ACC112 (cell line): ENCODE measurements at regions not wholly inside any gene's neighbourhood (a gene's known extent, or its start where the extent isn't known, plus 50 kb on each side); places are given as distances from the start of the nearest gene placed in this dataset.

Experiments used
- H2AFZ ChIP-seq: fragments of 200-600 bp; sonication (generic); one replicate; pipeline ENCODE4 v1.6.0; 2017; ENCODE audit warnings: antibody characterized with exemption, low read length; ENCODE audit not compliant: unreplicated experiment
- H3K27ac ChIP-seq: fragments of 200-600 bp; sonication (generic); 2 replicates; pipeline ENCODE4 v1.5.1; 2014; ENCODE audit warnings: low read depth, mild to moderate bottlenecking, antibody characterized with exemption, low read length, moderate library complexity
- H3K27me3 ChIP-seq: fragments of 200-600 bp; sonication (generic); 2 replicates; pipeline ENCODE4 v1.6.1; 2014; ENCODE audit warnings: mild to moderate bottlenecking, antibody characterized with exemption, low read length, moderate library complexity, mixed read lengths; ENCODE audit not compliant: insufficient read depth
- H3K36me3 ChIP-seq: fragments of 200-600 bp; sonication (generic); 2 replicates; pipeline ENCODE4 v1.6.1; 2016; ENCODE audit warnings: mild to moderate bottlenecking, antibody characterized with exemption, low read length, moderate library complexity, mixed read lengths; ENCODE audit not compliant: insufficient read depth
- H3K4me1 ChIP-seq: fragments of 200-600 bp; sonication (generic); one replicate; pipeline ENCODE4 v1.6.1; 2016; ENCODE audit warnings: low read length, mixed read lengths; ENCODE audit not compliant: insufficient read depth, unreplicated experiment, control insufficient read depth
- H3K4me3 ChIP-seq: fragments of 200-600 bp; sonication (generic); 2 replicates; pipeline ENCODE4 v1.5.1; 2014; ENCODE audit warnings: mild to moderate bottlenecking, low read depth, low read length
- H3K79me2 ChIP-seq: fragments of 200-600 bp; sonication (generic); one replicate; pipeline ENCODE4 v1.6.0; 2016; ENCODE audit warnings: low read length; ENCODE audit not compliant: control insufficient read depth, unreplicated experiment, insufficient read depth

- H3K4me1 ChIP-seq, result peaks cover 4% of the 10 kb centered on the region
Observed at GRCh38 chr18:45387229-45387628, 228.0 kb upstream of the SLC14A2 start.

GRCh38 chr18:45398448-45398847 lies 216.8 kb upstream of the SLC14A2 start:
- no peaks in the 10 kb centered on the region for H3K79me2 ChIP-seq
- no peak overlapping the region for H3K4me3 ChIP-seq
- peaks cover 23% of the 10 kb centered on the region for H3K27me3 ChIP-seq
- H3K27ac ChIP-seq, result no peak overlapping the region
- H3K4me1 ChIP-seq, result peaks cover 13% of the 10 kb centered on the region
- no peaks in the 10 kb centered on the region for H3K36me3 ChIP-seq
- no peak overlapping the region for H2AFZ ChIP-seq

More at GRCh38 chr18:45387229-45387628, 228.0 kb upstream of the SLC14A2 start:
- H2AFZ ChIP-seq, result no peak overlapping the region
- no peak overlapping the region for H3K27ac ChIP-seq
- peaks cover 17% of the 10 kb centered on the region for H3K27me3 ChIP-seq
- H3K36me3 ChIP-seq, result no peaks in the 10 kb centered on the region
- H3K79me2 ChIP-seq, result no peaks in the 10 kb centered on the region
- no peak overlapping the region for H3K4me3 ChIP-seq

- no peak overlapping the region for H3K4me3 ChIP-seq
- H3K79me2 ChIP-seq, result no peaks in the 10 kb centered on the region
- H3K4me1 ChIP-seq, result peaks cover 13% of the 10 kb centered on the region
- H3K27me3 ChIP-seq, result peaks cover 17% of the 10 kb centered on the region
- no peak overlapping the region for H3K27ac ChIP-seq
- no peaks in the 10 kb centered on the region for H3K36me3 ChIP-seq
- no peak overlapping the region for H2AFZ ChIP-seq
Observed at GRCh38 chr18:45399146-45399545, 216.1 kb upstream of the SLC14A2 start.

- peaks cover 13% of the 10 kb centered on the region for H3K4me1 ChIP-seq
- no peaks in the 10 kb centered on the region for H3K36me3 ChIP-seq
- no peak overlapping the region for H3K27ac ChIP-seq
- no peak overlapping the region for H3K4me3 ChIP-seq
- H3K27me3 ChIP-seq, result peaks cover 12% of the 10 kb centered on the region
- no peaks in the 10 kb centered on the region for H3K79me2 ChIP-seq
- no peak overlapping the region for H2AFZ ChIP-seq
Observed at GRCh38 chr18:45399643-45400042, 215.6 kb upstream of the SLC14A2 start.

- Histone ChIP-seq H3K27ac (peak overlapping the region; percentile 12; the same call in 1 of the 2 replicates), H3K27me3 (no peaks in the 10 kb centered on the region), H3K4me1 (peaks cover 13% of the 10 kb centered on the region), H3K79me2 (no peaks in the 10 kb centered on the region), H2AFZ (no peak overlapping the region), H3K36me3 (no peaks in the 10 kb centered on the region), H3K4me3 (no peak overlapping the region)
Observed at GRCh38 chr18:45402485-45403056, 212.7 kb upstream of the SLC14A2 start.

GRCh38 chr18:45403341-45404049 lies 211.8 kb upstream of the SLC14A2 start:
- no peak overlapping the region for H3K4me3 ChIP-seq
- H2AFZ ChIP-seq, result no peak overlapping the region
- H3K36me3 ChIP-seq, result no peaks in the 10 kb centered on the region
- H3K27ac ChIP-seq, result peak overlapping the region; percentile 12; the same call in 1 of the 2 replicates
- no peaks in the 10 kb centered on the region for H3K79me2 ChIP-seq
- H3K4me1 ChIP-seq, result peaks cover 13% of the 10 kb centered on the region
- no peaks in the 10 kb centered on the region for H3K27me3 ChIP-seq

GRCh38 chr18:45408218-45408617 lies 207.1 kb upstream of the SLC14A2 start:
- H3K79me2 ChIP-seq, result no peaks in the 10 kb centered on the region
- no peaks in the 10 kb centered on the region for H3K36me3 ChIP-seq
- no peak overlapping the region for H2AFZ ChIP-seq
- H3K4me1 ChIP-seq, result peaks cover 5% of the 10 kb centered on the region
- H3K27me3 ChIP-seq, result peaks cover 4% of the 10 kb centered on the region; the same call in 1 of the 2 replicates
- H3K4me3 ChIP-seq, result no peak overlapping the region
- no peak overlapping the region for H3K27ac ChIP-seq

- peaks cover 4% of the 10 kb centered on the region; the same call in 1 of the 2 replicates for H3K27me3 ChIP-seq
- H3K36me3 ChIP-seq, result no peaks in the 10 kb centered on the region
- no peak overlapping the region for H3K27ac ChIP-seq
- H3K4me1 ChIP-seq, result peaks cover 3% of the 10 kb centered on the region
- no peak overlapping the region for H2AFZ ChIP-seq
- no peaks in the 10 kb centered on the region for H3K79me2 ChIP-seq
- no peak overlapping the region for H3K4me3 ChIP-seq
Observed at GRCh38 chr18:45409971-45410370, 205.3 kb upstream of the SLC14A2 start.

- Histone ChIP-seq H3K36me3 (no peaks in the 10 kb centered on the region), H3K27ac (no peak overlapping the region), H3K79me2 (no peaks in the 10 kb centered on the region), H2AFZ (no peak overlapping the region), H3K4me3 (no peak overlapping the region), H3K27me3 (peaks cover 4% of the 10 kb centered on the region; the same call in 1 of the 2 replicates), H3K4me1 (peaks cover 3% of the 10 kb centered on the region)
Observed at GRCh38 chr18:45412577-45412976, 202.7 kb upstream of the SLC14A2 start.

GRCh38 chr18:45413180-45413836 lies 202.0 kb upstream of the SLC14A2 start:
- H3K27ac ChIP-seq, result no peak overlapping the region
- H3K27me3 ChIP-seq, result peaks cover 4% of the 10 kb centered on the region; the same call in 1 of the 2 replicates
- H2AFZ ChIP-seq, result no peak overlapping the region
- H3K4me1 ChIP-seq, result peaks cover 3% of the 10 kb centered on the region
- no peak overlapping the region for H3K4me3 ChIP-seq
- no peaks in the 10 kb centered on the region for H3K36me3 ChIP-seq
- no peaks in the 10 kb centered on the region for H3K79me2 ChIP-seq
